GM12878 (cell line): ENCODE measurements at regions not wholly inside any gene's neighbourhood (a gene's known extent, or its start where the extent isn't known, plus 50 kb on each side); places are given as distances from the start of the nearest gene placed in this dataset.

ENCODE experiments used
- ATAC-seq: fragments of 200-7000 bp; cut with Tn5 transposase; 3 replicates; pipeline ENCODE4 v1.9.1; 2020; ENCODE audit warnings: mild to moderate bottlenecking, moderate library complexity
- BruUV-seq: library from RNA; stranded (reverse); fragments of 400-500 nt; replicated peaks from 2 replicates; lab custom pipeline; 2021; lab: Mats Ljungman, UMichigan
- CTCF ChIA-PET: fragments of 300-600 bp; sonication (Branson Sonifier 250); formaldehyde crosslinking; extraction: SDS; loops from one replicate; lab custom pipeline; 2021; ENCODE audit warnings: inconsistent platforms; lab: Yijun Ruan, JAX
- POLR2A ChIA-PET: fragments of 350-600 bp; formaldehyde crosslinking; extraction: SDS; loops from one replicate; lab custom pipeline; 2021; ENCODE audit warnings: inconsistent platforms; lab: Charles Lee
- RAD21 ChIA-PET: fragments of 300-600 bp; sonication (Branson Sonifier 250); formaldehyde crosslinking; loops from one replicate; lab custom pipeline; 2023; ENCODE audit warnings: antibody characterized with exemption; ENCODE audit not compliant: unreplicated experiment; lab: Charles Lee
- SMC1A ChIA-PET: fragments of 300-600 bp; sonication (Branson Sonifier 250); formaldehyde crosslinking; loops from one replicate; lab custom pipeline; 2023; ENCODE audit not compliant: unreplicated experiment, uncharacterized antibody; lab: Charles Lee
- DNase-seq: peaks from one replicate; pipeline ENCODE4 v3.0.0-alpha.2; 2011; ENCODE audit warnings: low read depth, low spot score
- FAIRE-seq: peaks from 3 replicates; lab custom pipeline; 2011; peaks lifted over from hg19 to GRCh38; lab: Jason Lieb, UNC
- H2AFZ ChIP-seq: 2 replicates; pipeline ENCODE4 v1.6.0; 2011; ENCODE audit warnings: low read depth, low read length, control low read depth; ENCODE audit not compliant: control insufficient read depth
- H3K27ac ChIP-seq: 2 replicates; pipeline ENCODE4 v1.5.1; 2011; ENCODE audit warnings: control low read depth; ENCODE audit not compliant: control insufficient read depth, insufficient read depth
- H3K27me3 ChIP-seq, 2 experiments: replicated peaks in 1 of 2; 2 replicates each; pipeline versions ENCODE4 v1.6.0 to v1.6.1; 2011; ENCODE audit warnings: low read length in 1 of 2; ENCODE audit not compliant: control insufficient read depth in 2 of 2, insufficient read depth in 2 of 2
- H3K36me3 ChIP-seq, 2 experiments: 2 replicates each; pipeline ENCODE4 v1.5.1; 2011; ENCODE audit warnings: low read length in 1 of 2; ENCODE audit not compliant: control insufficient read depth in 2 of 2, insufficient read depth in 2 of 2
- H3K4me1 ChIP-seq: 2 replicates; pipeline ENCODE4 v1.6.1; 2011; ENCODE audit warnings: mild to moderate bottlenecking, low read length, moderate library complexity, mixed read lengths; ENCODE audit not compliant: control insufficient read depth, insufficient read depth
- H3K4me2 ChIP-seq: 2 replicates; pipeline ENCODE4 v1.6.0; 2011; ENCODE audit warnings: control low read depth; ENCODE audit not compliant: control insufficient read depth, insufficient read depth
- H3K4me3 ChIP-seq: fragments of 200-600 bp; sonication (generic); 2 replicates; pipeline ENCODE4 v1.5.1; 2016
- H3K79me2 ChIP-seq: 2 replicates; pipeline ENCODE4 v1.6.0; 2011; ENCODE audit warnings: low read length; ENCODE audit not compliant: control insufficient read depth, insufficient read depth
- H3K9ac ChIP-seq: 2 replicates; pipeline ENCODE4 v1.8.0; 2011; ENCODE audit warnings: low read length, control low read depth, mixed read lengths; ENCODE audit not compliant: control insufficient read depth, insufficient read depth
- H3K9me3 ChIP-seq: replicated peaks from 3 replicates; pipeline ENCODE4 v1.5.1; 2011; ENCODE audit warnings: mild to moderate bottlenecking, low read length; ENCODE audit not compliant: control insufficient read depth, insufficient read depth
- H4K20me1 ChIP-seq: 2 replicates; pipeline ENCODE4 v1.6.0; 2011; ENCODE audit not compliant: control insufficient read depth, insufficient read depth
- ASH2L ChIP-seq: fragments of 300-600, 200-600 bp; sonication (generic); IDR thresholded peaks from 2 replicates; pipeline ENCODE4 v1.6.1; 2017; ENCODE audit warnings: low read depth, mild to moderate bottlenecking, borderline replicate concordance
- E2F4 ChIP-seq: IDR thresholded peaks from 2 replicates; pipeline ENCODE4 v1.6.1; 2012; ENCODE audit warnings: low read depth, low read length, improper control_type of control experiment
- E4F1 ChIP-seq: fragments of 450-650 bp; IDR thresholded peaks from 2 replicates; pipeline ENCODE4 v1.6.1; 2018; ENCODE audit warnings: borderline replicate concordance, mild to moderate bottlenecking; ENCODE audit not compliant: partially characterized antibody
- EP300 ChIP-seq, 2 experiments: fragments of 150-350 bp in 1 of 2; IDR thresholded peaks; 2 replicates each; pipeline ENCODE4 v1.6.1; 2011 to 2012; ENCODE audit warnings: low read depth in 2 of 2, low read length in 2 of 2, borderline replicate concordance in 1 of 2, improper control_type of control experiment in 1 of 2, inconsistent platforms in 1 of 2; ENCODE audit not compliant: control insufficient read depth in 1 of 2
- HDAC2 ChIP-seq: fragments of 200-600 bp; sonication (generic); IDR thresholded peaks from 2 replicates; pipeline ENCODE4 v1.6.1; 2017
- LARP7 ChIP-seq: fragments of 450-650 bp; IDR thresholded peaks from 2 replicates; pipeline ENCODE4 v1.6.1; 2017; ENCODE audit warnings: mild to moderate bottlenecking
- MEF2B ChIP-seq: fragments of 450-650 bp; IDR thresholded peaks from 2 replicates; pipeline ENCODE4 v1.6.1; 2018; ENCODE audit warnings: mild to moderate bottlenecking, moderate library complexity; ENCODE audit not compliant: partially characterized antibody, poor library complexity, severe bottlenecking
- POLR2AphosphoS5 ChIP-seq: IDR thresholded peaks from 2 replicates; pipeline ENCODE4 v1.6.1; 2011; ENCODE audit warnings: mild to moderate bottlenecking, low read length, inconsistent platforms
- RB1 ChIP-seq: fragments of 450-650 bp; formaldehyde crosslinking; IDR thresholded peaks from 2 replicates; pipeline ENCODE4 v1.6.1; 2017; ENCODE audit warnings: mild to moderate bottlenecking, borderline replicate concordance
- REST ChIP-seq: IDR thresholded peaks from 2 replicates; pipeline ENCODE4 v1.6.1; 2012; ENCODE audit warnings: mild to moderate bottlenecking, low read depth, low read length
- WRNIP1 ChIP-seq: IDR thresholded peaks from 2 replicates; pipeline ENCODE4 v1.6.1; 2011; ENCODE audit warnings: low read depth, low read length, improper control_type of control experiment, borderline replicate concordance
- ZBTB11 ChIP-seq: fragments of 450-650 bp; formaldehyde crosslinking; IDR thresholded peaks from 2 replicates; pipeline ENCODE4 v1.5.0; 2022; ENCODE audit warnings: mild to moderate bottlenecking, missing genetic modification characterization
- WGBS: methylation state at CpG from one replicate; pipeline ENCODE4 v1.1.6; 2016; ENCODE audit warnings: low lambda C conversion rate; ENCODE audit not compliant: insufficient replicate concordance, insufficient coverage; ENCODE audit errors: missing lambda C conversion rate; 5-methylcytosine and 5-hydroxymethylcytosine counted together
- in situ Hi-C: fragments of 300-500 bp; cut with MboI; formaldehyde crosslinking; loops from 9 replicates; pipeline ENCODE4 v1.14.3; 2018; ENCODE audit warnings: mixed read lengths
- intact Hi-C: fragments of 100-400 bp; cut with micrococcal nuclease; formaldehyde crosslinking; loops from one replicate; pipeline ENCODE4 v1.14.2; 2022; ENCODE audit not compliant: unreplicated experiment

- TF ChIP-seq ZBTB11 (CRISPR knock-in tag) (no peak), EP300 (IDR thresholded peaks at IDR 0.05; ENCODE audit: borderline replicate concordance in 1 of 2, control insufficient read depth in 1 of 2, low read depth in 2 of 2, low read length in 2 of 2) (no peak), WRNIP1 (no peak), E4F1 (no peak)
- TF ChIP-seq, all 136 proteins: peak for 0
Measured at GRCh38 chr6:7673063-7673536, 52.8 kb upstream of the BMP6 start (continued).

GRCh38 chr6:7674291-7674690, 51.6 kb upstream of the BMP6 start:
- in situ Hi-C loops (no loop called here), intact Hi-C loops (no loop called here)
- no peak overlapping the region for H2AFZ ChIP-seq
- RAD21 ChIA-PET = no interaction called here
- H3K4me2 ChIP-seq = no peak overlapping the region
- H3K9me3 ChIP-seq = no peaks in the 10 kb centered on the region
- CTCF ChIA-PET = no interaction called here
- 36% methylated on average over 5 of the region's 6 CpGs for WGBS
- DNase-seq (no peak), FAIRE-seq (no peak), ATAC-seq (no peak)
- H3K4me1 ChIP-seq = no peaks in the 10 kb centered on the region
- BruUV-seq = no TSS peak
- peaks cover 0 to 3% of the 10 kb centered on the region in 2 experiments; a peak in 2 of 4 replicates for H3K27me3 ChIP-seq
- SMC1A ChIA-PET = no interaction called here
- H4K20me1 ChIP-seq = no peaks in the 10 kb centered on the region
- no peak overlapping the region for H3K4me3 ChIP-seq
- no peak overlapping the region for H3K27ac ChIP-seq
- no peak overlapping the region for H3K9ac ChIP-seq
- POLR2A ChIA-PET = interaction anchor here (0.6 kb wide), 2 partner anchors 135 to 1581 kb away, joined by 3 to 6 read pairs; no protein-coding TSS in a partner anchor
- no peaks in the 10 kb centered on the region for H3K79me2 ChIP-seq
- H3K36me3 ChIP-seq = no peaks in the 10 kb centered on the region
- TF ChIP-seq ASH2L = no peak
- no peak for TF ChIP-seq POLR2AphosphoS5
- no peak for TF ChIP-seq LARP7
- TF ChIP-seq HDAC2 = no peak
- no peak for TF ChIP-seq RB1
- TF ChIP-seq MEF2B = no peak
- no peak for TF ChIP-seq REST
- TF ChIP-seq E2F4 = no peak
